ENCODE measurements at regions not wholly inside any gene's neighbourhood (a gene's known extent, or its start where the extent isn't known, plus 50 kb on each side); places are given as distances from the start of the nearest gene placed in this dataset.

DNA sequence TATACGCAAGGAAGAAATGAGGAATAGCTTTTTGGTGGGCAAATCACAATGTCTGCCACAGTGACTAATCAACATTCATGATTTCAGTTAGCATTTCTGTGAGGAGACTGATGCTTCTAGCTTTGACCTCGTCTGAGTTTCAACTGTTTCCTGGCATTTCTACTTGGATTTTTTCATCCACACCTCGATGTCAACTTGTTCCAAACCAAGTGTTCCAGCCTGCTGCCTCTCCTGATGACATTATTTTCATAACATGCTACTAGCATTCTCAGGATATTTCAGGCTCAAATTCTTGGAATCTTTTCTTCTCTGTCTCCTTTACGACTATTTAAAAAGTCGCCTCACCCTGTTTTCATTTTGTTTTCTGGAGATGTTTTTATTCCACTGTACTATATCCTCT is 90.3 kb upstream of the TEX13D start:
- TF ChIP-seq, protein P1, sequence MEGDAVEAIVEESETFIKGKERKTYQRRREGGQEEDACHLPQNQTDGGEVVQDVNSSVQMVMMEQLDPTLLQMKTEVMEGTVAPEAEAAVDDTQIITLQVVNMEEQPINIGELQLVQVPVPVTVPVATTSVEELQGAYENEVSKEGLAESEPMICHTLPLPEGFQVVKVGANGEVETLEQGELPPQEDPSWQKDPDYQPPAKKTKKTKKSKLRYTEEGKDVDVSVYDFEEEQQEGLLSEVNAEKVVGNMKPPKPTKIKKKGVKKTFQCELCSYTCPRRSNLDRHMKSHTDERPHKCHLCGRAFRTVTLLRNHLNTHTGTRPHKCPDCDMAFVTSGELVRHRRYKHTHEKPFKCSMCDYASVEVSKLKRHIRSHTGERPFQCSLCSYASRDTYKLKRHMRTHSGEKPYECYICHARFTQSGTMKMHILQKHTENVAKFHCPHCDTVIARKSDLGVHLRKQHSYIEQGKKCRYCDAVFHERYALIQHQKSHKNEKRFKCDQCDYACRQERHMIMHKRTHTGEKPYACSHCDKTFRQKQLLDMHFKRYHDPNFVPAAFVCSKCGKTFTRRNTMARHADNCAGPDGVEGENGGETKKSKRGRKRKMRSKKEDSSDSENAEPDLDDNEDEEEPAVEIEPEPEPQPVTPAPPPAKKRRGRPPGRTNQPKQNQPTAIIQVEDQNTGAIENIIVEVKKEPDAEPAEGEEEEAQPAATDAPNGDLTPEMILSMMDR (IDR thresholded peaks at IDR 0.05) = no peak
- TF ChIP-seq TCF7L2 (IDR thresholded peaks at IDR 0.05; ENCODE audit: low read depth, low read length) = no peak
